K562 (cell line): ENCODE measurements at regions not wholly inside any gene's neighbourhood (a gene's known extent, or its start where the extent isn't known, plus 50 kb on each side); places are given as distances from the start of the nearest gene placed in this dataset.

Experiments used
- ATAC-seq: fragments of 200-7000 bp; cut with Tn5 transposase; 3 replicates; pipeline ENCODE4 v1.9.1; 2020; ENCODE audit warnings: moderate library complexity
- BruUV-seq: library from RNA; stranded (reverse); fragments of 400-500 nt; replicated peaks from 2 replicates; lab custom pipeline; 2021; lab: Mats Ljungman, UMichigan
- CTCF ChIA-PET: fragments of 300-600 bp; formaldehyde crosslinking; extraction: SDS; loops from one replicate; lab custom pipeline; 2021; ENCODE audit warnings: low intra/inter-chr PET ratio; lab: Yijun Ruan, JAX
- POLR2A ChIA-PET: fragments of 300-600, 350-650 bp; sonication (Branson Sonifier 250); formaldehyde crosslinking; extraction: SDS; loops from one replicate; lab custom pipeline; 2021; ENCODE audit warnings: antibody characterized with exemption, inconsistent platforms; lab: Yijun Ruan, JAX
- DNase-seq, 4 experiments: peaks; one replicate each; pipeline versions ENCODE4 v3.0.0 to v3.0.0-alpha.2; 2011 to 2018; ENCODE audit warnings: low spot score in 3 of 4, mixed read lengths in 3 of 4; ENCODE audit errors: extremely low read depth in 1 of 4
- FAIRE-seq: peaks from 2 replicates; lab custom pipeline; 2011; peaks lifted over from hg19 to GRCh38; lab: Jason Lieb, UNC
- H2AFZ ChIP-seq: 2 replicates; pipeline ENCODE4 v1.6.0; 2011; ENCODE audit warnings: low read depth, low read length, control low read depth, inconsistent platforms
- H3K27ac ChIP-seq: fragments of 200-600 bp; 3 replicates; pipeline ENCODE4 v1.8.0; 2011; ENCODE audit warnings: low read depth, mild to moderate bottlenecking, control low read depth, inconsistent platforms, low read length, moderate library complexity, mixed read lengths; ENCODE audit errors: extremely low read depth
- H3K27me3 ChIP-seq, 2 experiments: fragments of 300-600 bp in 1 of 2; 2 replicates in 1 of 2; 3 replicates in 1 of 2; pipeline versions ENCODE4 v1.6.0 to v1.8.0; 2011; ENCODE audit warnings: inconsistent platforms in 2 of 2, low read length in 2 of 2, mild to moderate bottlenecking in 1 of 2, mixed read lengths in 1 of 2, moderate library complexity in 1 of 2; ENCODE audit not compliant: control insufficient read depth in 2 of 2, insufficient read depth in 2 of 2
- H3K36me3 ChIP-seq: fragments of 300-600 bp; 3 replicates; pipeline ENCODE4 v1.8.0; 2011; ENCODE audit warnings: mild to moderate bottlenecking, low read length, inconsistent platforms; ENCODE audit not compliant: control insufficient read depth, insufficient read depth
- H3K4me1 ChIP-seq, 2 experiments: fragments of 200-600 bp in 1 of 2; replicated peaks in 1 of 2; 2 replicates in 1 of 2; 3 replicates in 1 of 2; pipeline versions ENCODE4 v1.5.1 to v1.8.0; 2011; ENCODE audit warnings: inconsistent platforms in 2 of 2, low read length in 2 of 2, mild to moderate bottlenecking in 1 of 2, mixed read lengths in 1 of 2, moderate library complexity in 1 of 2; ENCODE audit not compliant: control insufficient read depth in 2 of 2, insufficient read depth in 2 of 2
- H3K4me2 ChIP-seq: 2 replicates; pipeline ENCODE4 v1.6.1; 2011; ENCODE audit warnings: low read length, control low read depth, inconsistent platforms, mixed read lengths; ENCODE audit not compliant: insufficient read depth
- H3K4me3 ChIP-seq: fragments of 200-600 bp; sonication (generic), shearing (Covaris generic); 2 replicates; pipeline ENCODE4 v1.5.1; 2016; ENCODE audit warnings: control low read depth, inconsistent platforms
- H3K79me2 ChIP-seq: fragments of 200-600 bp; 3 replicates; pipeline ENCODE4 v1.8.0; 2011; ENCODE audit warnings: low read length, inconsistent platforms; ENCODE audit not compliant: control insufficient read depth, insufficient read depth
- H3K9ac ChIP-seq, 2 experiments: 2 replicates each; pipeline versions ENCODE4 v1.6.0 to v1.6.1; 2011; ENCODE audit warnings: low read depth in 2 of 2, low read length in 2 of 2, control low read depth in 1 of 2, inconsistent platforms in 1 of 2, mild to moderate bottlenecking in 1 of 2, mixed read lengths in 1 of 2; ENCODE audit not compliant: insufficient read depth in 1 of 2
- H3K9me1 ChIP-seq: one replicate; pipeline ENCODE4 v1.6.0; 2011; ENCODE audit warnings: inconsistent platforms, mild to moderate bottlenecking, low read length, moderate library complexity; ENCODE audit not compliant: control insufficient read depth, insufficient read depth
- H3K9me3 ChIP-seq: replicated peaks from 2 replicates; pipeline ENCODE4 v1.5.1; 2011; ENCODE audit warnings: low read depth, low read length, inconsistent platforms; ENCODE audit not compliant: control insufficient read depth, insufficient read depth
- H4K20me1 ChIP-seq: replicated peaks from 2 replicates; pipeline ENCODE4 v1.6.1; 2011; ENCODE audit warnings: low read length, inconsistent platforms, mixed read lengths; ENCODE audit not compliant: control insufficient read depth, insufficient read depth
- BMI1 ChIP-seq: fragments of 150-350 bp; IDR thresholded peaks from 2 replicates; pipeline ENCODE4 v1.6.1; 2014; ENCODE audit warnings: low read length
- CREB1 ChIP-seq, 2 experiments: sonication (generic) in 1 of 2; formaldehyde crosslinking in 1 of 2; IDR thresholded peaks; 2 replicates each; pipeline versions ENCODE4 v1.6.1 to v1.8.0; 2012 to 2022; ENCODE audit warnings: inconsistent platforms in 1 of 2, mild to moderate bottlenecking in 1 of 2, missing genetic modification reagents in 1 of 2, moderate library complexity in 1 of 2
- ERF ChIP-seq: fragments of 450-650 bp; formaldehyde crosslinking; IDR thresholded peaks from 2 replicates; pipeline ENCODE4 v1.4.0; 2020; ENCODE audit warnings: mild to moderate bottlenecking, mixed read lengths
- FOXP1 ChIP-seq: sonication (generic); formaldehyde crosslinking; IDR thresholded peaks from 2 replicates; pipeline ENCODE4 v1.8.0; 2022; ENCODE audit warnings: mild to moderate bottlenecking, missing genetic modification reagents
- HEY1 ChIP-seq: fragments of 250-450 bp; sonication (Bioruptor Pico); IDR thresholded peaks from 2 replicates; pipeline ENCODE4 v1.5.0; 2020; ENCODE audit warnings: mild to moderate bottlenecking, moderate library complexity, borderline replicate concordance
- KDM5B ChIP-seq: fragments of 200-600 bp; sonication (generic); IDR thresholded peaks from 2 replicates; pipeline ENCODE4 v1.6.1; 2012; ENCODE audit warnings: low read depth, mild to moderate bottlenecking, moderate library complexity, low read length, control low read depth, inconsistent platforms; ENCODE audit not compliant: insufficient replicate concordance
- MAFF ChIP-seq: IDR thresholded peaks from 2 replicates; pipeline ENCODE4 v1.6.1; 2012; ENCODE audit warnings: low read length, improper control_type of control experiment
- NCOA6 ChIP-seq: fragments of 450-650 bp; IDR thresholded peaks from 2 replicates; pipeline ENCODE4 v1.6.1; 2017; ENCODE audit warnings: mild to moderate bottlenecking
- U2AF1 ChIP-seq: fragments of 200-400 bp; formaldehyde crosslinking; optimal IDR thresholded peaks from 2 replicates; pipeline ENCODE3; 2017; ENCODE audit warnings: mild to moderate bottlenecking, low read depth, low read length, moderate library complexity
- ZMIZ1 ChIP-seq, 2 experiments: fragments of 150-350 bp in 1 of 2; IDR thresholded peaks; 2 replicates each; pipeline ENCODE4 v1.6.1; 2012 to 2016; ENCODE audit warnings: low read depth in 2 of 2, low read length in 2 of 2, mild to moderate bottlenecking in 1 of 2, moderate library complexity in 1 of 2
- ZNF121 ChIP-seq: sonication (generic); formaldehyde crosslinking; conservative IDR thresholded peaks from 2 replicates; pipeline ENCODE4 v1.8.0; 2022; ENCODE audit warnings: missing genetic modification reagents
- ZNF263 ChIP-seq: sonication (generic); formaldehyde crosslinking; IDR thresholded peaks from 2 replicates; pipeline ENCODE4 v1.8.0; 2022; ENCODE audit warnings: mild to moderate bottlenecking, missing genetic modification reagents, borderline replicate concordance
- WGBS: fragments of 100-300 bp; shearing (Covaris generic); methylation state at CpG from one replicate; pipeline ENCODE4 v1.1.6; 2016; ENCODE audit warnings: low coverage, mixed read lengths; ENCODE audit not compliant: insufficient coverage; ENCODE audit errors: missing lambda C conversion rate; 5-methylcytosine and 5-hydroxymethylcytosine counted together
- in situ Hi-C: fragments of 300-500 bp; cut with MboI; formaldehyde crosslinking; loops from 4 replicates; pipeline ENCODE4 v1.15.0; 2018; ENCODE audit warnings: inconsistent platforms, mixed read lengths
- intact Hi-C: fragments of 100-400 bp; cut with micrococcal nuclease; formaldehyde crosslinking; loops from 2 replicates; pipeline ENCODE4 v1.14.2; 2022

DNA sequence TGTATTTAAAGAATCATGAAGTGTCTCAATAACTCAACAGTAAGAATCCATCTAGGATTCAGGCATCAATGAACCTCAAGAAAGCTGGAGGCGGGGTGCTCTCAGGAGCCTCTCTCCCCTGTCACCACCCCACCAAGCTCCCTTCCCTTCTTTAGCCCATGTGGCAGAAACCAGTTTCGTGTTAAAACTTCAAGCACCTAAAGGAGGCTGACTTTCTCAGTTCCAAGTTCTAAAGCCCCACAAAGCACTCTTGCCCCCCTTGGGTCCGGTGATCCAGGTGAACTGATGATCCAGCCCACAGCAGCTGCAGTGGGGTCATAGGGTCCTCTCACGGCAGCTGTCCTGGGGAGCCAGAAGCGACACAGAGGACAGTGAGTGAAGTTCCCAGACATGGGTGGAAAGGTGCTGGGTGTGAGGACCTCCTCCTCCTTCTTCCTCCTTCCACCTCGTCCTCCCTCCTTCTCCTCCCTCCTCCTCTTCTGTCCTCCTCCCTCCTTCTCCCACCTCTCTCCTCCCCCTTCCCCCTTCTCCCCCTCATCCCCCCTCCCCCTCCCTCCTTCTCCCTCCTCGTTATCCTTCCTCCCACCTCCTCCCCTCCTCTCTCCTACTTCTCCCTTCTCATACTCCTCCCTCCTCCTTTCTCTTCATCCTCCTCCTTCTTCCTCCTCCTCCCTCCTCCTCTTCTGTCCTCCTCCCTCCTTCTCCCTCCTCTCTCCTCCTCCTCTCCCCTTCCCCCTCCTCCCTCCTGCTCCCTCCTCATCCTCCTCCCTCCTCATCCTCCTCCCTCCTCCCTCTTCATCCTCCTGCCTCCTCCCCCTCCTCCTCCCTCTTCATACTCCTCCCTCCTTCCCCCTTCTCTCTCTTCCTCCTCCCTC lies 192.4 kb upstream of the AGAP1 start:
- no peak overlapping the region for H3K27ac ChIP-seq
- H3K4me3 ChIP-seq: no peak overlapping the region
- WGBS: 0% methylated on average over 3 of the region's 7 CpGs
- H3K9ac ChIP-seq: no peak overlapping the region
- no peaks in the 10 kb centered on the region for H4K20me1 ChIP-seq
- no peak for FAIRE-seq
- H3K9me1 ChIP-seq: no peaks in the 10 kb centered on the region
- no peaks in the 10 kb centered on the region for H3K36me3 ChIP-seq
- H3K4me1 ChIP-seq: no peaks in the 10 kb centered on the region
- H3K9me3 ChIP-seq: no peaks in the 10 kb centered on the region
- in situ Hi-C loops (no loop called here), intact Hi-C loops (no loop called here)
- H3K27me3 ChIP-seq: peaks cover 0 to 14% of the 10 kb centered on the region in 2 experiments; a peak in 3 of 5 replicates
- H2AFZ ChIP-seq: no peak overlapping the region
- TF ChIP-seq ZNF263 (CRISPR knock-in tag) (peak; percentile 91), U2AF1 (no peak)
- no peak for DNase-seq
- no peak overlapping the region for H3K4me2 ChIP-seq
- ChIA-PET CTCF (no interaction called here), POLR2A (no interaction called here)
- H3K79me2 ChIP-seq: no peaks in the 10 kb centered on the region
- no TSS peak for BruUV-seq
- no peak for ATAC-seq

DNA sequence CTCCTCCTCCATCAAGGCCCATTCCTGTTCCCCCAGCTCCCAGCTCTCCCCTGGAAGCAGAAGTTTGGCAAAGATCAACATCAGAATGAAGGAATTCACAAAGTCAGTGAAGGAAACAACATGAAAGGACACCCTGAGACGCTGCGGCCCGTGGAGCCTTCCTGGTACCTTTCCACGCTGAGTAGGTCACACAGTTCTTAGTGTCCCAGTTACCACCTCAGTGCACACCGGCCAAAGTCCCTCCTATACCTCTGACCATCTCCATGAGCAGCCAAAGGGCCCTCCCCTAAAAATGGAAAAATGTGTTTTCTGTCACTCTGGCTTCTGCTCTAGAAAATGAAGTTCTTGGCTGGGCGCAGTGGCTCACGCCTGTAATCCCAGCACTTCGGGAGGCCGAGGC lies 191.6 kb upstream of the AGAP1 start:
- intact Hi-C loops (no loop called here), in situ Hi-C loops (no loop called here)
- no peak for DNase-seq
- Histone ChIP-seq H3K4me3 (no peak overlapping the region), H3K9me1 (no peaks in the 10 kb centered on the region), H3K4me1 (no peaks in the 10 kb centered on the region), H3K36me3 (no peaks in the 10 kb centered on the region), H4K20me1 (no peaks in the 10 kb centered on the region), H3K27ac (no peak overlapping the region), H3K27me3 (peaks cover 0 to 14% of the 10 kb centered on the region in 2 experiments; a peak in 3 of 5 replicates), H2AFZ (no peak overlapping the region), H3K79me2 (no peaks in the 10 kb centered on the region), H3K9ac (no peak overlapping the region), H3K4me2 (no peak overlapping the region), H3K9me3 (no peaks in the 10 kb centered on the region)
- BruUV-seq: no TSS peak
- POLR2A ChIA-PET: no interaction called here
- CTCF ChIA-PET: no interaction called here
- WGBS: 11% methylated on average over 9 of the region's 9 CpGs
- FAIRE-seq: no peak
- no peak for ATAC-seq
- TF ChIP-seq NCOA6 (no peak), ZNF121 (no peak), ZMIZ1 (IDR thresholded peaks at IDR 0.05; ENCODE audit: low read depth in 2 of 2, low read length in 2 of 2) (no peak), FOXP1 (CRISPR knock-in tag) (no peak), KDM5B (no peak), ERF (CRISPR knock-in tag) (no peak), HEY1 (CRISPR knock-in tag) (no peak), MAFF (no peak), CREB1 (IDR thresholded peaks at IDR 0.05) (no peak), CREB1 (CRISPR knock-in tag; IDR thresholded peaks at IDR 0.05) (no peak), BMI1 (no peak)
